RKO (cell line): ENCODE measurements at regions not wholly inside any gene's neighbourhood (a gene's known extent, or its start where the extent isn't known, plus 50 kb on each side); places are given as distances from the start of the nearest gene placed in this dataset.

Experiments used
- DNase-seq: peaks from one replicate; pipeline ENCODE4 v3.0.0-alpha.2; 2016; ENCODE audit warnings: low spot score

GRCh38 chr2:176544557-176544956 is 275.3 kb downstream of the MTX2 start:
- DNase-seq, result no peak

- DNase-seq, result no peak
Observed at GRCh38 chr2:176544991-176545956, 276.0 kb downstream of the MTX2 start.

- DNase-seq, result no peak
Observed at GRCh38 chr2:176546550-176546949, 277.3 kb downstream of the MTX2 start.

- no peak for DNase-seq
Observed at GRCh38 chr2:176552501-176553135, 283.4 kb downstream of the MTX2 start.

GRCh38 chr2:176553685-176554100 is 284.5 kb downstream of the MTX2 start:
- DNase-seq, result peak; percentile 88

GRCh38 chr2:176554101-176555048 is 285.1 kb downstream of the MTX2 start:
- DNase-seq, result peak; percentile 76

- DNase-seq, result no peak
Observed at GRCh38 chr2:176555112-176555511, 285.9 kb downstream of the MTX2 start.

- DNase-seq, result no peak
Observed at GRCh38 chr2:176555781-176556180, 286.5 kb downstream of the MTX2 start.

GRCh38 chr2:176556373-176556772 is 287.1 kb downstream of the MTX2 start:
- no peak for DNase-seq

GRCh38 chr2:176557821-176558220 is 288.6 kb downstream of the MTX2 start:
- no peak for DNase-seq

- no peak for DNase-seq
Observed at GRCh38 chr2:176558574-176559140, 289.4 kb downstream of the MTX2 start.

- no peak for DNase-seq
Observed at GRCh38 chr2:176560296-176560695, 291.1 kb downstream of the MTX2 start.

- DNase-seq, result no peak
Observed at GRCh38 chr2:176561706-176562105, 292.5 kb downstream of the MTX2 start.

GRCh38 chr2:176562359-176563078 is 293.3 kb downstream of the MTX2 start:
- DNase-seq, result no peak

- DNase-seq, result no peak
Observed at GRCh38 chr2:176565641-176566323, 296.5 kb downstream of the MTX2 start.

GRCh38 chr2:176566496-176566895 is 297.3 kb downstream of the MTX2 start:
- DNase-seq, result no peak

- DNase-seq, result no peak
Observed at GRCh38 chr2:176566961-176567360, 297.7 kb downstream of the MTX2 start.

GRCh38 chr2:176567361-176567760 is 298.1 kb downstream of the MTX2 start:
- no peak for DNase-seq

GRCh38 chr2:176569574-176569973 is 300.3 kb downstream of the MTX2 start:
- no peak for DNase-seq
